ENCODE measurements at regions not wholly inside any gene's neighbourhood (a gene's known extent, or its start where the extent isn't known, plus 50 kb on each side); places are given as distances from the start of the nearest gene placed in this dataset.
"Not testable (repeated sequence)": the region's sequence is repeated elsewhere in the genome, so short reads cannot be mapped to it uniquely, and the experiment has no call there.

DNA sequence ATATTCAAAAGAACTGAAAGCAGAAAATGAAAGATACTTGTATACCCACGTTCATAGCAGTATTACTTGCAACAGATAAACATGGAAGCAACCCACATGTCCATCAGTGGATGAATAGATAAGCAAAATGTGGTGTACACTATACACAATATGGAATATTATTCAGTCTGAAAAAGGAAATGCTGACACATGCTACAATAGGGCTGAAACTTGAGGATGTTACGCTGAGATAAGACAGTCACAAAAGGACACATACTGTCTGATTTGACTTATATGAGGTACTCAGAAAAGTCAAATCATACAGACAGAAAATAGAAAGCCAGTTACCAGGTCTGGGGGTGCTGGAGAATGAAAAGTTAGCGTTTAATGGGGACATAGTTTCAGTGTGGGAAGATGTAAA lies 76.5 kb upstream of the FBXO28 start:
- TF ChIP-seq, protein P1, sequence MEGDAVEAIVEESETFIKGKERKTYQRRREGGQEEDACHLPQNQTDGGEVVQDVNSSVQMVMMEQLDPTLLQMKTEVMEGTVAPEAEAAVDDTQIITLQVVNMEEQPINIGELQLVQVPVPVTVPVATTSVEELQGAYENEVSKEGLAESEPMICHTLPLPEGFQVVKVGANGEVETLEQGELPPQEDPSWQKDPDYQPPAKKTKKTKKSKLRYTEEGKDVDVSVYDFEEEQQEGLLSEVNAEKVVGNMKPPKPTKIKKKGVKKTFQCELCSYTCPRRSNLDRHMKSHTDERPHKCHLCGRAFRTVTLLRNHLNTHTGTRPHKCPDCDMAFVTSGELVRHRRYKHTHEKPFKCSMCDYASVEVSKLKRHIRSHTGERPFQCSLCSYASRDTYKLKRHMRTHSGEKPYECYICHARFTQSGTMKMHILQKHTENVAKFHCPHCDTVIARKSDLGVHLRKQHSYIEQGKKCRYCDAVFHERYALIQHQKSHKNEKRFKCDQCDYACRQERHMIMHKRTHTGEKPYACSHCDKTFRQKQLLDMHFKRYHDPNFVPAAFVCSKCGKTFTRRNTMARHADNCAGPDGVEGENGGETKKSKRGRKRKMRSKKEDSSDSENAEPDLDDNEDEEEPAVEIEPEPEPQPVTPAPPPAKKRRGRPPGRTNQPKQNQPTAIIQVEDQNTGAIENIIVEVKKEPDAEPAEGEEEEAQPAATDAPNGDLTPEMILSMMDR (conservative IDR thresholded peaks at IDR 0.05; ENCODE audit: low read depth, low read length): not testable (repeated sequence)
- not testable (repeated sequence) for TF ChIP-seq EZH2 (IDR thresholded peaks at IDR 0.05; ENCODE audit: borderline replicate concordance, low read depth, low read length, poor library complexity, severe bottlenecking)
